Tongue (tissue), 1 donor: ENCODE measurements at regions not wholly inside any gene's neighbourhood (a gene's known extent, or its start where the extent isn't known, plus 50 kb on each side); places are given as distances from the start of the nearest gene placed in this dataset.

Experiments used
- DNase-seq: peaks from one replicate; pipeline ENCODE4 v3.0.0-alpha.2; 2015

GRCh38 chr20:7087803-7088202, 320.3 kb downstream of the BMP2 start:
- DNase-seq, result no peak

- no peak for DNase-seq
These were observed 322.5 kb downstream of the BMP2 start for GRCh38 chr20:7090001-7090400.

GRCh38 chr20:7090811-7091210, 323.3 kb downstream of the BMP2 start:
- DNase-seq, result no peak

- no peak for DNase-seq
These were observed 324.2 kb downstream of the BMP2 start for GRCh38 chr20:7091655-7092054.

GRCh38 chr20:7094438-7094997, 327.0 kb downstream of the BMP2 start:
- DNase-seq, result peak; percentile 13

- DNase-seq, result no peak
These were observed 339.4 kb downstream of the BMP2 start for GRCh38 chr20:7106910-7107309.

GRCh38 chr20:7108929-7109328, 341.4 kb downstream of the BMP2 start:
- DNase-seq, result no peak

- peak; percentile 47 for DNase-seq
These were observed 346.3 kb downstream of the BMP2 start for GRCh38 chr20:7113577-7114466.

GRCh38 chr20:7123457-7123856, 356.0 kb downstream of the BMP2 start:
- no peak for DNase-seq

GRCh38 chr20:7124120-7124519, 356.6 kb downstream of the BMP2 start:
- DNase-seq, result no peak

GRCh38 chr20:7136886-7137285, 369.4 kb downstream of the BMP2 start:
- no peak for DNase-seq

- DNase-seq, result no peak
These were observed 370.1 kb downstream of the BMP2 start for GRCh38 chr20:7137395-7138151.

- no peak for DNase-seq
These were observed 377.0 kb downstream of the BMP2 start for GRCh38 chr20:7144464-7144863.

GRCh38 chr20:7146552-7147219, 379.2 kb downstream of the BMP2 start:
- DNase-seq, result peak; percentile 1

- no peak for DNase-seq
These were observed 379.7 kb downstream of the BMP2 start for GRCh38 chr20:7147220-7147601.

GRCh38 chr20:7151676-7152470, 384.4 kb downstream of the BMP2 start:
- no peak for DNase-seq

GRCh38 chr20:7155282-7155681, 387.8 kb downstream of the BMP2 start:
- no peak for DNase-seq

- no peak for DNase-seq
These were observed 388.3 kb downstream of the BMP2 start for GRCh38 chr20:7155794-7156193.

- no peak for DNase-seq
These were observed 392.4 kb downstream of the BMP2 start for GRCh38 chr20:7159903-7160302.

GRCh38 chr20:7161690-7162089, 394.2 kb downstream of the BMP2 start:
- DNase-seq, result peak; percentile 34

- DNase-seq, result no peak
These were observed 404.4 kb downstream of the BMP2 start for GRCh38 chr20:7171911-7172310.

- DNase-seq, result no peak
These were observed 407.1 kb downstream of the BMP2 start for GRCh38 chr20:7174554-7174953.
